B cell (primary cell): ENCODE measurements at regions not wholly inside any gene's neighbourhood (a gene's known extent, or its start where the extent isn't known, plus 50 kb on each side); places are given as distances from the start of the nearest gene placed in this dataset.

ENCODE experiments used
- CTCF ChIP-seq: fragments of 200-600 bp; IDR thresholded peaks from one replicate; pipeline ENCODE4 v1.8.0; 2022; ENCODE audit warnings: antibody characterized with exemption, mild to moderate bottlenecking
- EZH2 ChIP-seq: IDR thresholded peaks from 2 replicates; pipeline ENCODE4 v1.6.1; 2012; ENCODE audit warnings: borderline replicate concordance, low read depth, mild to moderate bottlenecking, moderate library complexity, low read length; ENCODE audit not compliant: insufficient read depth, poor library complexity, severe bottlenecking

DNA sequence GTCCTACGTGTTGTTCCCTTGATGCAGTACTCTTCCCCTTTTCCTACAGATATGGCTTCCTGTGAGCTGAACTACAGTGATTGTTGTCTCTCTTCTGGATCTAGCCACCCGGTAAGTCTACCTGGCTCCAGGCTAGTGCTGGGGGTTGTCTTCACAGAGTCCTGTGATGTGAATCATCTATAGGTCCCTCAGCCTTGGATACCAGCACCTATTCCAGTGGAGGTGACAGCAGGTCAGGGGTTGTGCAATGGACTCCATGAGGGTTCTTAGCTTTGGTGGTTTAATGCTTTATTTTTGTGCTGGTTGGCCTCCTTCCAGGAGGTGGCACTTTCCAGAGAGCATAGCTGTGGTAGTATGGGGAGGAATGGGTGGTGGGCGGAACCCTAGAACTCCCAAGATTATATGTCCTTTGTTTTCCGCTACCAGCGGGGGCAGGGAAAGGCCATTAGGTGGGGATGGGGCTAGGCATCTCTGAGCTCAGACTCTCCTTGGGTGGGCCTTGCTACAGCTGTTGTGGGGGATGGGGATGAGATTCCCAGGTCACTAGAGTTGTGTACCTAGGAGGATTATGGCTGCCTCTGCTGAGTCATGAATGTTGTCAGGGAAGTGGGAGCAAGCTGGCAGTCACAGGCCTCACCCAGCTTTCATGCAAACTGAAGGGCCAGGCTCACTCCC is 121.4 kb upstream of the ANKRD50 start:
- TF ChIP-seq EZH2 (no peak), CTCF (no peak)
